NCI-H128 (cell line): ENCODE measurements at regions not wholly inside any gene's neighbourhood (a gene's known extent, or its start where the extent isn't known, plus 50 kb on each side); places are given as distances from the start of the nearest gene placed in this dataset.

Source experiments
- DNase-seq: peaks from one replicate; lab custom pipeline; 2025; ENCODE audit not compliant: unreplicated experiment; lab: John Stamatoyannopoulos, UW

GRCh38 chr10:128221117-128221516 lies 94.9 kb upstream of the MKI67 start:
- no peak for DNase-seq

DNA sequence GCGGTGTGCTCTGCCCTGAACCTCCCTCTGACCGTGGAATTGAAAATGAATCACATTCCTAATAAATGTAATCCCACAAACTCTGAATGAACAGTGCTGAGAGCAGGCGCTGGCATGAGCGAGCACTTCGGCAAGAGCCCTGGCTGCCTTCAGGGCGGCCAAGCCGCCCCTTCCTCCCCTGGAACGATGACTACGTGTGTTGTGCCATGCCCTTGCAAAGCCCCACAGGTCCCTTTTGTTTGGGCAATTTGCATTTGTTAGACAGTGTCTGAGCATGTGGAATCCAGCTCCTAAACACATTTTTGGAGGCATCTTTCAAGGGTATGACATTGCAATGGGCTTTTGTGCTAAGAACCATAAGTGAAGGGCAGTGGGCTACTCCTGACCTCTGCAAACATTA lies 95.6 kb upstream of the MKI67 start:
- DNase-seq: no peak

GRCh38 chr10:128222332-128222849 lies 96.2 kb upstream of the MKI67 start:
- DNase-seq: no peak

DNA sequence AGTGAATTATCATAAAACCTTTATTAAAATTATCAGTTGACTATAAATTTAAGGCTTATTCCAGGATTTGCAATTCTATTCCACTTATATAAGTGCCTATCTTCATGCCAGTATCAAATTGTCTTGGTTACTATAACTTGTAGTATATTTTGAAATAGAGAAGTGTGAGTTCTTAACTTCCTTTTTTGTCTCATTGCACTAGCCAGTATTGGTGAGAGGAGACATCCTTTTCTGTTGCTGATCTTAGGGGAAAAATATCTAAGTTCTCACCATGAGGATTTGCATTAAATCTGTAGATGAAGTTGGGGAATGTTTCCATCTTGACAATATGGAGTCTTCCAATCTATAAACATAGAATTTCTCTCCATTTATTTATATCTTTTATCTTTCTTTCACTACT lies 104.2 kb upstream of the MKI67 start:
- DNase-seq: no peak

DNA sequence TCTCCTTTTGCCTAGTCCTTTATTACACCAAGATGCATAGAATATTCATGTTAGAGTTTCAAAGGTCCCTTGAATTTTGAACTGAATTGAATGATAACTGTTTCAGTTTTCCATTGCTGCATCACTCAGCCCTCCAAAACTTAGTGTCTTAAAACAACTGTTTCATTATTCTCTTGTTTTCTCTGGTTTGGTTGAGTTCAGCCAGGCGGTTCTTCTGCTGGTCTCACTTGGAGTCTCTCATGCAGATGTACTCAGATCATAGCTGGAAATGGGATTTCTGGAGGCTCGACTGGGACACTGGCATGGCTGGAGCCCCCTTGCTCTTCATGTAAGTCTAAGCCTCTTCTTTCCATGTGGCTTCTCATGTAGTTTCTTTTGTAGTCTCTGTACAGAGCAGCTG lies 107.2 kb upstream of the MKI67 start:
- no peak for DNase-seq

DNA sequence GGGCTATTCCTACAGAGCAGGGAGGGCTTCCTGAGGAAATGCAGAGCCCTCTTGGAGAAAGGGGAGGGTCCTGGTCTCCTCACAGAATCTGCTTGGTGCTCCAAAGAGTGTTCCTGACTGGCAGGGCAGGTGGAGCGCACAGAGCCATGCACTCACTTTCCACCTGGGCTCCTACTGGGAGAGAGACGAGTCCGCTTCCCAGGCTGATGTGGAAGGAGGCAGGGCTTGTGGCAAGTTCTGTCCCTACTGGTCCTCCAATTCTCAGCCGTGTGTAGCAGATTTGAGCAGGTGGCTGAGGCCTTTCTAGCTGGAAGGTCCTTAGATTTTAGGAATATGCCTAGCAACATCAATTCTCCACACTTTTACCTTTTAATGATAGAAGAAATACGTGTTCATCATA lies 111.5 kb upstream of the MKI67 start:
- DNase-seq: no peak

- no peak for DNase-seq
Measured at GRCh38 chr10:128241023-128241422, 114.8 kb upstream of the MKI67 start.

DNA sequence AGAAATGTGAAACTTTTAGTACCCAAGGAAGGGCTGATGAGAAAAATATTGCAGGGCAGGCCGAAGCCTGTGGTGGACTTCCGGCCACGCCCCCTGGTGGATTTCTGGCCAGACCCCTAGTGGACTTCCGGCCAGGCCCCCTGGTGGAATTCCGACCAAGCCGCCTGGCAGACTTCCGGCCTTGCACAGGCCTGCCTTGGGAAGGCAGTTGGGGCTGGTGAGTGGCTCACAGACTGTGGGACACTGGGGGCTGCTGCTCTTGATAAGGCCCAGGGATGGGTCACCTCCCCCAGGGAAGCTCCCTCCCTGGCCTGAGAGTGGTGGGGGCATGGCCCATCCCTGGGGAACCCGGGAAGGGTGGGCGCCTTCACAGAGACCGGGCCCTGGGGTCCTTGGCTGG lies 116.4 kb upstream of the MKI67 start:
- DNase-seq: no peak

DNA sequence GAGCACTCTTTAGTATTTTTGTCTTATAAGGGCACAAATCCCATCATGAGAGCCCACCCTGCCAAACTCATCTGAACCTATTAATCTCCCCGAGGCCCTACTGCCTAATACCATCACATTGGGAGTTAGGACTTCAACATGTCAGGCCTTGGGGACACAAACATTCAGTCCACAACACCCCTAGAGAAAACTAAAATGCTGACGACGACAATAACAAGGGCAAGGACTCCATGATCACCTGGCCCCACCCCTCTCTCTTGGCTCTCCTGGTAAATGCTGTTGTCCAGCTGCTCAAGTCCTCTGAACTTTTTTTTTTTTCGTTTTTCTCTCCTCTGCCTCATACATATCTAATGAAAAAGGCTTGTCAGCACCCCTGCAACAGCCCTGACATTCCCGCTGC lies 118.8 kb upstream of the MKI67 start:
- DNase-seq: no peak

DNA sequence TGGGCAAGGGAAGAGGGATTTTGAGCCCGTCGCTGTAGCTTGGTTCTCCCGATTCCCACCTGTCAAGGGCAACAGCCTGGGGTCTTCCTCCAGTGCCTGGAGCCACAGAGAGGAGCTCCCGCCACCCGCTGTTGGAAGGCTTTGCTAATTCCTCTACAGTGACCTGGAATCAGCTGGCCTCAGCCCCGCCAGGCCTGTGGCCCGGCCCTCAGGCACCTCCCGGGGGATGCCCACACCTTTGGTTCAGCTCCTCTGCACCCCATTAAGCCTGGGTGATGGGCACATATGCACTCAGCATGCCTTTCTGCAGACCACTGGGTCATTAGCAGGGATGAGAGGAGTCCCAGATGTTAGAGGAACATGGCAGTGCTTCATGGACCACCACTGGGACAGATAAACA lies 121.4 kb upstream of the MKI67 start:
- no peak for DNase-seq

- no peak for DNase-seq
Measured at GRCh38 chr10:128254476-128254875, 128.3 kb upstream of the MKI67 start.

- no peak for DNase-seq
Measured at GRCh38 chr10:128257428-128257827, 131.2 kb upstream of the MKI67 start.

- DNase-seq: no peak
Measured at GRCh38 chr10:128258421-128258976, 132.3 kb upstream of the MKI67 start.

DNA sequence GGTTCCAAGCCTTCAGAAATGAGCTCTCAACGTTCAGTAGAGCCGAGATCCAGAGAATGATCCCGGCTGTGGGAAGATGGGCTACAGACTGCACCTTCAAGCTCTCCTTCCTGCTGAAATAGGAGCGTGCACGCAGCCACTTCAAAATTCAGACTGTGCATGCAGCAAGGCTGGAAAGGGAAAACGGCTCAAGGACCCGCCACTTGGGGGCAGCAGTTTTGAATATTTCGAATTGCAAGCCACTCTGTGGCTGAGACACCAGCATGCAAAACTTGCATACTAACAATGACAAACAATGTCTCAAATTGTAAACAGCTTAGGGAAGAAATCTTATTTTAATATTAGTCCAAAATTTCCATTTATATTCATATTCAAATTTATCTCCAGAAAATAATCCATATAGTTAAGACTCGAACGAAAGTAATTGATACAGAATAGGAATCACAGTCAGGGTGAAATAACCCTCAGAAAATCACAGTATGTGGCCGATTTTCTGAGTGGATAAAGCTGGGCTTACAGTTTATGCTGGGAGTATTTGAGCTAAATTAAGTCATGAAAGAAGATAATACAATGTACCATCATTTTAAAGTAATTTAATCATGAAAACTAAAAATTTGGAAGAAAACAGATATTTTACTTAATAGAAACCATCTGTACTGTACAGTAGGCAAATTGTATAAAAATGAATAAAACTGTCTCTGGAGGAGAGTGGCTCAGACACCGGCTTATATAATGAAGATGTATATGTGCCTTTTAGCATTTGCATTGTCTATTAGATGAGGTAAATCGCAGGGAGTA lies 137.9 kb upstream of the MKI67 start:
- peak; percentile 16 for DNase-seq

DNA sequence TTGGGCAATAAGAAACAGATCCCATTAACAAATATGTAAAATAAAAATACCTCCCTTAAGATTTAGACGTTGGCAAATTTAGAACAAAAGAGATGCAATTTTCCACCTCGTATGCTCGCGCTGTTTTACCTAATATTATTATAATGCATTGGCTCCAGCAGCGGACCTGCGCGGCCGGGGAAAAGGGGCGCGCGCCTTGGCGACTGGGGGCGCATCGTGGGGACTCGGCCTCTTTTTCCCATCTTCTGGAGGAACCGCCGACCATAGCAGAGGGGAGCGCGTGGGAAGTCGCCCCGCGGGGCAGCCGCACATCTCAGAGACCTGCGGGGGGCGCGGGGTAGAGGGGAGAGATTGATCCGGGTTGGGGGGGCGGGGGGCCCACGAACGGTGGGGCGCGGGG lies 139.4 kb upstream of the MKI67 start:
- DNase-seq: no peak

DNA sequence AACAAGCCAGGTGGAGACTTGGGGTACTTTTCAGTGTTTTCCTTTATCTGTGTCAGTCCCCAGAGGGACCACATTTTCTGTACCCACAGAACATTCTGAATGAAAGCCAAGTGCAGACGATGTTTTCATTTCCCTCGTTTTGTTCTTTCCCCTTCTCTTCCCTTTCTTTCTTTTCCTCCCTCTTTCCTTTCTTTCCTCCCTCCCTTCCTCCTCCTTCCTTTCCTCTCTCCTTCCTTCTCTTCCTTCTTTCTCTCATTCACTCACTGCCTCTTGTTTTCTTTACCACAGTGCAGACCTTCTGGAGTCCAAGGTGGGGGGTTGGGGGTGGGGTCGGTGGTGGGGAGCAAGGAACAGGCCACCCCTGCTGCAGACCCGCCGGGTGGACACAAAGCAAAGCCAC lies 141.4 kb upstream of the MKI67 start:
- no peak for DNase-seq

DNA sequence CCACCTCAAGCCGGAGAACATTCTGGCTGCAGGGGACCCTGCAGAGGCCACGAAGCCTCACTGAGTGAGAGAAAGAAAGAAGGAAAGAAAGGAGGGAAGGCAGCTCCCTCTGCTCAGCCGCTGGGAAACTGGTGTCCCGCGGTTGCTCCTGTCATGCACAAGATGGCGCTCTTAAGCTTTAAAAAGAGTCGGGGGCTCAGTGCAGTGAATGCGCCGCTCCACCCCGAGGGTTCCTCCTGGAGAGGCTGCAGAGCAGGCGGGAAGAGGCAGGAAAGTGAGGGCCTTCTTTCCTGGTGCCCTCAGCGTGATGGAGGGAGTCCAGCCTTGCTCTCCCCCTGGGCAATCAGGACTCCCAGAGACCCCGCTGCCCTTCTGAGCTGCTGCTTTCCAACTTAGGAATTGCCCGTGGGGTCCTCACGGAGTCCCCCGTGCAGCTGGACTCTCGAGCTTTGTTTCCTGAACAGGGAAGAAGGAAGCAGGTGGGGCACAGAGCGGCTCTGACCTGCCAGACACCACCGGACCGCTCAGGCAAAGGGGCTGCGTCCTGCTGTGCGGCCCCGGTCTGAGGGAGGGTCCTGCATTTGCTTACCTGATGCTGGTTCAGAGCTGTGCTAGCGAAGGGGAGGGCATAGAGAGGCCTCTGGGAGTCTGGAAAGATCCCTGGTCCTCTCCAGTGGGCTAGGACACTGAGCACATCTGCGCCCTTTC lies 141.9 kb upstream of the MKI67 start:
- no peak for DNase-seq

- DNase-seq: no peak
Measured at GRCh38 chr10:128274938-128275337, 148.7 kb upstream of the MKI67 start.

GRCh38 chr10:128275388-128276177 lies 149.4 kb upstream of the MKI67 start:
- no peak for DNase-seq

GRCh38 chr10:128277267-128277840 lies 151.1 kb upstream of the MKI67 start:
- no peak for DNase-seq

- no peak for DNase-seq
Measured at GRCh38 chr10:128278362-128278761, 152.1 kb upstream of the MKI67 start.
